Kidney (tissue), 13 donors: ENCODE measurements at regions not wholly inside any gene's neighbourhood (a gene's known extent, or its start where the extent isn't known, plus 50 kb on each side); places are given as distances from the start of the nearest gene placed in this dataset.

Experiments
- DNase-seq, 5 donors: peaks; one replicate each; pipeline ENCODE4 v3.0.0-alpha.2; 2013 to 2020
- FAIRE-seq: peaks from 2 replicates; lab custom pipeline; 2012; peaks lifted over from hg19 to GRCh38; lab: Jason Lieb, UNC
- H3K27ac ChIP-seq, 2 donors: one replicate each; pipeline ENCODE4 v1.7.0; 2013; ENCODE audit warnings: low read depth in 2 of 2, low read length in 2 of 2, inconsistent platforms in 1 of 2
- H3K27me3 ChIP-seq: one replicate; pipeline ENCODE4 v1.7.1; 2013; ENCODE audit warnings: low read length, inconsistent platforms; ENCODE audit not compliant: control insufficient read depth, insufficient read depth
- H3K36me3 ChIP-seq, 3 donors: one replicate each; pipeline versions ENCODE4 v1.7.0 to v1.7.1; 2013; ENCODE audit warnings: low read length in 3 of 3, control low read depth in 1 of 3, inconsistent platforms in 1 of 3; ENCODE audit not compliant: insufficient read depth in 3 of 3, control insufficient read depth in 2 of 3
- H3K4me1 ChIP-seq, 3 donors: one replicate each; pipeline versions ENCODE4 v1.7.0 to v1.7.1; 2013; ENCODE audit warnings: low read length in 3 of 3, inconsistent platforms in 1 of 3, low read depth in 1 of 3; ENCODE audit not compliant: control insufficient read depth in 2 of 3, insufficient read depth in 2 of 3
- H3K4me3 ChIP-seq, 3 donors: one replicate each; pipeline versions ENCODE4 v1.7.0 to v1.8.1; 2013; ENCODE audit warnings: low read length in 3 of 3, control low read depth in 1 of 3, inconsistent platforms in 1 of 3
- H3K9ac ChIP-seq, 3 donors: one replicate each; pipeline versions ENCODE4 v1.7.0 to v1.7.1; 2013; ENCODE audit warnings: low read length in 3 of 3, control low read depth in 1 of 3, inconsistent platforms in 1 of 3
- H3K9me3 ChIP-seq, 3 donors: one replicate each; pipeline versions ENCODE4 v1.7.0 to v1.7.1; 2013; ENCODE audit warnings: low read length in 3 of 3, control low read depth in 1 of 3, inconsistent platforms in 1 of 3; ENCODE audit not compliant: control insufficient read depth in 2 of 3, insufficient read depth in 1 of 3
- CTCF ChIP-seq: IDR thresholded peaks from 3 replicates; pipeline ENCODE4 v1.5.1; 2012; ENCODE audit warnings: mild to moderate bottlenecking, moderate library complexity, borderline replicate concordance; ENCODE audit not compliant: insufficient read depth; ENCODE audit errors: extremely low read depth
- intact Hi-C: fragments of 100-400 bp; cut with DNase I; formaldehyde crosslinking; loops from one replicate; pipeline ENCODE4 v1.11.1; 2022
- donor health status: control.
- donor health status: control.
- donor health status: control.
- donor health status: control.
- donor health status: control.
- donor health status: DM: yes; HTN: yes; CAD: no.
- donor health status: Normal renal cell carcinoma (clear cell type).

- H3K27me3 ChIP-seq: no peaks in the 10 kb centered on the region
- H3K9ac ChIP-seq: no peak overlapping the region
- DNase-seq (no peak), FAIRE-seq (no peak)
- intact Hi-C loops: no loop called here
- no peaks in the 10 kb centered on the region for H3K36me3 ChIP-seq
- no peak overlapping the region for H3K27ac ChIP-seq
- no peak for TF ChIP-seq CTCF
- no peaks in the 10 kb centered on the region for H3K4me1 ChIP-seq
- H3K9me3 ChIP-seq: no peaks in the 10 kb centered on the region
- no peak overlapping the region for H3K4me3 ChIP-seq
Observed at GRCh38 chr4:43224559-43224958, 332.0 kb downstream of the GRXCR1 start.

- no peak overlapping the region for H3K9ac ChIP-seq
Observed at GRCh38 chr4:43233321-43233720, 340.8 kb downstream of the GRXCR1 start.

GRCh38 chr4:43234626-43235415, 342.3 kb downstream of the GRXCR1 start:
- H3K9me3 ChIP-seq: no peaks in the 10 kb centered on the region
- FAIRE-seq (no peak), DNase-seq (no peak)
- H3K4me3 ChIP-seq: no peak overlapping the region
- H3K9ac ChIP-seq: no peak overlapping the region
- H3K4me1 ChIP-seq: no peaks in the 10 kb centered on the region
- TF ChIP-seq CTCF: no peak
- H3K27me3 ChIP-seq: no peaks in the 10 kb centered on the region
- H3K27ac ChIP-seq: no peak overlapping the region
- intact Hi-C loops: no loop called here
- H3K36me3 ChIP-seq: no peaks in the 10 kb centered on the region

More at GRCh38 chr4:43233321-43233720, 340.8 kb downstream of the GRXCR1 start:
- Histone ChIP-seq H3K4me1 (no peaks in the 10 kb centered on the region), H3K27ac (no peak overlapping the region), H3K9me3 (no peaks in the 10 kb centered on the region), H3K4me3 (no peak overlapping the region), H3K27me3 (no peaks in the 10 kb centered on the region), H3K36me3 (no peaks in the 10 kb centered on the region)
- FAIRE-seq: no peak
- intact Hi-C loops: no loop called here
- no peak for TF ChIP-seq CTCF
- DNase-seq: no peak
